GM12865 (cell line): ENCODE measurements at regions not wholly inside any gene's neighbourhood (a gene's known extent, or its start where the extent isn't known, plus 50 kb on each side); places are given as distances from the start of the nearest gene placed in this dataset.
A peak's percentile ranks its signal among the peaks of the same experiment; 100 is the strongest.

ENCODE experiments used
- DNase-seq: peaks from one replicate; pipeline ENCODE4 v3.0.0; 2010; ENCODE audit warnings: low read depth
- H3K4me3 ChIP-seq: 2 replicates; pipeline ENCODE4 v1.5.1; 2011; ENCODE audit warnings: mild to moderate bottlenecking, low read depth, low read length, control low read depth
- TF ChIP-seq, protein P1 (sequence below): IDR thresholded peaks from 2 replicates; pipeline ENCODE4 v1.5.1; 2011; ENCODE audit warnings: low read length, control low read depth, low read depth, inconsistent platforms; ENCODE audit not compliant: insufficient read depth; ENCODE audit errors: missing control alignments

DNA sequence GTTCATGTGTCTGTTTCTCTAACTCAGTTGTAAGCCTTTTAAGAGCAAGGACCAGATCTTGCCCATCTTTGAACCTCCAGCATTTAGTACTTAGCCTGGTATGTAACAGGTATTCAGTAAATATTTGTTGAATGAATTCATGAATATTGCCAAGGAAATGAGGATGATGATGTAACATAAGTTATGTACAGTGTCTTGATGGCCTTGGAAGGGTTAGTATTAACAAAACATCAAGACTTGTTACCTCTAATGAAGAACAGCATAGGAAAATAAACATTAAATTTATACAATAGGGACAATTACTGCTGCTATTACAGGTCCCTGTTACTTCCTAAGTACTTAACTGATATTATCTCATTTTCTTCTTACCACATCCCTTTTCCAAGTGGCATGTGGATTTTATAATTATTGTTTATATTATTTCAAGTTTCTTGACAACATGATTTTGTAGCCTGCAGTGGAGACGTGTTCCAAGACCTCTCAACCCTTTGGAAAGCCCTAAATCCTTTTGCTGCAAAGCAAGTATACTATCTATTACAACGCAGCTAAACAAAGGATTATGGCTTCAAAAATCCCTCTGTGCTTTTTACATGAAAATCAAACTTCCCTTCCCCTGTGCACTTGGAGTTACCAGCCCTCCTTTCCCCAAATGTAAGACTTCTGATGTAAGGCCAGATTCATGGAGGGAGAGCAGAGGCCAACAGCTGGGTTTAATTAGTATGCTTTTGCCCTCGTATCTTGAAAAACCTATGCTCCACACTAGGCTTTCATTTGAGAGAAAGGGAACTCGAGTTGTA is 77.4 kb upstream of the SMIM36 start:
- H3K4me3 ChIP-seq = no peak overlapping the region
- TF ChIP-seq, protein P1, sequence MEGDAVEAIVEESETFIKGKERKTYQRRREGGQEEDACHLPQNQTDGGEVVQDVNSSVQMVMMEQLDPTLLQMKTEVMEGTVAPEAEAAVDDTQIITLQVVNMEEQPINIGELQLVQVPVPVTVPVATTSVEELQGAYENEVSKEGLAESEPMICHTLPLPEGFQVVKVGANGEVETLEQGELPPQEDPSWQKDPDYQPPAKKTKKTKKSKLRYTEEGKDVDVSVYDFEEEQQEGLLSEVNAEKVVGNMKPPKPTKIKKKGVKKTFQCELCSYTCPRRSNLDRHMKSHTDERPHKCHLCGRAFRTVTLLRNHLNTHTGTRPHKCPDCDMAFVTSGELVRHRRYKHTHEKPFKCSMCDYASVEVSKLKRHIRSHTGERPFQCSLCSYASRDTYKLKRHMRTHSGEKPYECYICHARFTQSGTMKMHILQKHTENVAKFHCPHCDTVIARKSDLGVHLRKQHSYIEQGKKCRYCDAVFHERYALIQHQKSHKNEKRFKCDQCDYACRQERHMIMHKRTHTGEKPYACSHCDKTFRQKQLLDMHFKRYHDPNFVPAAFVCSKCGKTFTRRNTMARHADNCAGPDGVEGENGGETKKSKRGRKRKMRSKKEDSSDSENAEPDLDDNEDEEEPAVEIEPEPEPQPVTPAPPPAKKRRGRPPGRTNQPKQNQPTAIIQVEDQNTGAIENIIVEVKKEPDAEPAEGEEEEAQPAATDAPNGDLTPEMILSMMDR = no peak
- no peak for DNase-seq

DNA sequence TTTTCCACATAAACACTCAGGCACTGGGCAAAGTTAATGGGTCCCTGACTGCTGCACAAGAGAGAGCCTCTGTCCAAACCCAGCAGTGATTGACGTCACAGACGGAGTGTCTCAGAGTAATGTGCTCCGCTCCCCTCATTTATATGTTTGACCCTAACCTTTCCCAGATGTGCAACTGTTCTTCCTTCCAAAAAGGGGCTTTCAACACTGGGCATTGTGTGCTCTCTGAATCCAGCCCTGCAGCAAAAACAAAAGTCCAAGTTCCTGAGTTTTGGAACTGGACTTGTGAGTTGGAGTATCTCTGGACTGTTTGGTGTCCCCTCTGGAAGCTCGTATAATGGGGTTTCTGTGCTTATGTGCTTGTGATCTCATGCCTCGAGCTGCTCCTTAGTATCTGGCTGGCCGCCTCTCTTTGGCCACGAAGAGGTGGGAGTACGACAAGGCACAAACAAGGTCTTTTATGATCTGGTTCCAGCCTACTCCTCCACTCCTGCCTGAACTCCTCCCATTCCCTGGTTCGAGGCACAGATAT is 76.4 kb upstream of the SMIM36 start:
- TF ChIP-seq, protein P1 = no peak
- no peak for DNase-seq
- H3K4me3 ChIP-seq = no peak overlapping the region

DNA sequence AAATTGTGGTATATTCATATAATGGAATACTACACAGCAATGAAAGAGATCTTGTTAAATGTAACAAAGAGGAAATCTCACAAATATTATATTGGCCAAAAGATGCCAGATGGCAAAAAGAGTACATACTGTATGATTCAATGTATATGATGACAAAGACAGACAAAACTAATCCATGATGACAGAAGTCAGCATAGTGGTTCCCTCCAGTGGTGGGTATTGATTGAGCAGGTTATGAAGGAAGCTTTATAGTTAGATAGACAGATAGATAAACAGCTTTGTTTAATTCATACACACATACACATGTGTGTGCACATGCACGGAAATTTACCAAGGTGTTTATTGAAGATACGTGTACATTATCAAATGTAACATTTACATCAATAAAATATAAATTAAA is 74.4 kb upstream of the SMIM36 start:
- TF ChIP-seq, protein P1 = peak; percentile 3
- no peak for DNase-seq
- no peak overlapping the region for H3K4me3 ChIP-seq

DNA sequence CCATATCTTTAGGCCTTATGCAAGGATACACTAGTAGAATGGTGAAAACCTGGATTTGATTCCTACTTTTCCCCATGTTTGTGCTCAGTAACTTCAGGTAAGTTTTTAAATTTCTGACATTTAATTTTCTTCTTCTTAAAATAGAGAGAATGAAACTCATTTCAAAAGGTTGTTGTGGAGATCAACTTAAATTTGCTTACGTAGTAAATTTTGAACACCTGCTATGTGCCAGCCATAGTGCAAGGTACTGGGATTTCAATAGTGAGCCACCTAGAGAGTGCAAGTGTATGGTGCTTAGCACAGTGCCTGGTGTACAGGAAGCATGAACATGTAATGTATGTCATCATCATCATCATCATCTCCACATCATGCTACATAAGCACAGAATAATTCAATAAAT is 73.6 kb upstream of the SMIM36 start:
- H3K4me3 ChIP-seq = no peak overlapping the region
- TF ChIP-seq, protein P1 = no peak
- DNase-seq = no peak

DNA sequence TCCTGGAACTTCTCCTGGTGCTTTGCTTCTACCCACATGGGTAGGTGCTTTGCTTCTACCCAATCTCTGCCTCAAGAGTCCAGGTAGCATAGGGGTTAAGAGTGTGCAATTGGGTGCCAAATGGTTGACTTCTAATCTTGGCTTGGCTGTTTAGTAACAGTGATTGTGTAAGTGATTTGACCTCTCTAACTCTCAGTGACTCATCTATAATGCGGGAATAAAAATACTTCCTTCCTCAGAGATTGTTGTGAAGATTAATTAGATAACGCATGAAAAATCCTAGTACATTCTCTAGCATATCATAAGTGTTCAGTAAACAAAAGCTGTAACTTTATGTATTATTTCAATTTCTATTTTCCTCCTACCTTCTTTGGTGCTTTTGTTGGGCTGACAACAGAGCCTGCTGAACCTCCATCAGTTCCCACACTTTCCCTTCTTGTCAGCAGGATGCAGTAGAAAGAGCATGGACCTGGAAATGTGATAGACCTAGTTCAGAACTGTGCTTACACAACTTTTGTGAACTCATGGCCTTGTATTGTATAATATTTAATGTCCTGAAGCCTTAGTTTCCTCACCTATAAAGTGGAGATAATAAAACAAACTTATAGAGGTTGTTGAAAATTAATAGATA is 72.9 kb upstream of the SMIM36 start:
- TF ChIP-seq, protein P1 = no peak
- DNase-seq = no peak
- no peak overlapping the region for H3K4me3 ChIP-seq

DNA sequence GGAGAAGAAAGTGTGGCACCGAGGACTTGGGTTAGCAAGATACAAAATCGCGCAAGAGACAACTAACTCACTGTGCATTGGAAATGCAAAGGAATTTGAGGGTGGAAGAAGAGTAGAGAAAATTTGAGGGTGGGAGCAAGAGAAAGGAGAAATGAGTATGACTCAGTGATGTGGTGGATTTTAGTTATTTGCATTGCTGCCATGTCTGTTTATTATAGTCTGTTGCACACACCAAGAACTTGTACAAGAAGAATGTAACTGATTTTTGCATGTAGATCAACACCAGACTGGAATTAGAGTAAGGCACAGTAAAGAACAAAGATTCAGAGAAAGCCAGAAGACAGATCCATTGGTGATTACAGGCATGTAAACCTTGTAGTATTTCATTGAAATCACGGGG is 71.6 kb upstream of the SMIM36 start:
- DNase-seq = no peak
- TF ChIP-seq, protein P1 = no peak
- H3K4me3 ChIP-seq = no peak overlapping the region
